Suprapubic skin (tissue), 4 donors: ENCODE measurements at regions not wholly inside any gene's neighbourhood (a gene's known extent, or its start where the extent isn't known, plus 50 kb on each side); places are given as distances from the start of the nearest gene placed in this dataset.

ENCODE experiments used
- EP300 ChIP-seq: sonication (generic); formaldehyde crosslinking; IDR thresholded peaks from one replicate; pipeline ENCODE4 v1.6.1; 2017; ENCODE audit warnings: antibody characterized with exemption
- POLR2A ChIP-seq, 2 donors: fragments of 450-650 bp; IDR thresholded peaks; one replicate each; pipeline ENCODE4 v1.6.1; 2017; ENCODE audit warnings: antibody characterized with exemption in 2 of 2, mild to moderate bottlenecking in 2 of 2, moderate library complexity in 2 of 2
- POLR2AphosphoS5 ChIP-seq, 3 donors: sonication (generic); formaldehyde crosslinking; IDR thresholded peaks; one replicate each; pipeline ENCODE4 v1.6.1; 2017; ENCODE audit warnings: antibody characterized with exemption in 3 of 3
- TF ChIP-seq, protein P1 (sequence below), 2 donors: fragments of 200-600 bp in 1 of 2; fragments of 450-650 bp in 1 of 2; sonication (generic) in 1 of 2; IDR thresholded peaks; one replicate each; pipeline ENCODE4 v1.5.1; 2016 to 2019; ENCODE audit warnings: antibody characterized with exemption in 2 of 2, mild to moderate bottlenecking in 1 of 2, moderate library complexity in 1 of 2

DNA sequence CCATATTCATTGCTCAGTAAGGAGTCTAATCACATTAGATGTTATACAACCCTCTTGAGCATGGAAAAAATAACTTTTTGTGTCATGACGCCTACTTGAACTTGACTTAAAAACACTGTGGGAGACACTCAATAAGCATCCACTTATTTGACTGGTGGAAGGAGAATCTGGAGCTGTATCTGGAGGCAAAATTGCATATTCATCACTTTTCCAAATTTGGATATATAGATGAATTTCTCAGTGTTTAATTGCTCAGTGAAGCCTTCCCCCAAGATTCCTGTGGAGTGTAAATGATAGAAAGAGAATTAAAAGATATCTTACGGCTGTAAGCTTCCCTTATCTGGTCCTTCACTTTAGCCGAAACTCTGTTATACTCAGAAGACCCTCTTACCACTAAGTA lies 610.7 kb upstream of the ADGRL2 start:
- TF ChIP-seq, protein P1, sequence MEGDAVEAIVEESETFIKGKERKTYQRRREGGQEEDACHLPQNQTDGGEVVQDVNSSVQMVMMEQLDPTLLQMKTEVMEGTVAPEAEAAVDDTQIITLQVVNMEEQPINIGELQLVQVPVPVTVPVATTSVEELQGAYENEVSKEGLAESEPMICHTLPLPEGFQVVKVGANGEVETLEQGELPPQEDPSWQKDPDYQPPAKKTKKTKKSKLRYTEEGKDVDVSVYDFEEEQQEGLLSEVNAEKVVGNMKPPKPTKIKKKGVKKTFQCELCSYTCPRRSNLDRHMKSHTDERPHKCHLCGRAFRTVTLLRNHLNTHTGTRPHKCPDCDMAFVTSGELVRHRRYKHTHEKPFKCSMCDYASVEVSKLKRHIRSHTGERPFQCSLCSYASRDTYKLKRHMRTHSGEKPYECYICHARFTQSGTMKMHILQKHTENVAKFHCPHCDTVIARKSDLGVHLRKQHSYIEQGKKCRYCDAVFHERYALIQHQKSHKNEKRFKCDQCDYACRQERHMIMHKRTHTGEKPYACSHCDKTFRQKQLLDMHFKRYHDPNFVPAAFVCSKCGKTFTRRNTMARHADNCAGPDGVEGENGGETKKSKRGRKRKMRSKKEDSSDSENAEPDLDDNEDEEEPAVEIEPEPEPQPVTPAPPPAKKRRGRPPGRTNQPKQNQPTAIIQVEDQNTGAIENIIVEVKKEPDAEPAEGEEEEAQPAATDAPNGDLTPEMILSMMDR (IDR thresholded peaks at IDR 0.05), result no peak
- TF ChIP-seq POLR2AphosphoS5 (IDR thresholded peaks at IDR 0.05), result no peak
- TF ChIP-seq POLR2A (IDR thresholded peaks at IDR 0.05), result no peak
- no peak for TF ChIP-seq EP300
